Breast epithelium (tissue), 3 donors: ENCODE measurements at regions not wholly inside any gene's neighbourhood (a gene's known extent, or its start where the extent isn't known, plus 50 kb on each side); places are given as distances from the start of the nearest gene placed in this dataset.

ENCODE experiments used
- CTCF ChIP-seq, 3 donors: fragments of 450-650 bp; IDR thresholded peaks; one replicate each; pipeline ENCODE4 v1.5.1; 2016 to 2017; ENCODE audit warnings: antibody characterized with exemption in 3 of 3, mild to moderate bottlenecking in 3 of 3, moderate library complexity in 3 of 3
- POLR2A ChIP-seq: fragments of 450-650 bp; IDR thresholded peaks from one replicate; pipeline ENCODE4 v1.6.1; 2016; ENCODE audit warnings: antibody characterized with exemption, mild to moderate bottlenecking, moderate library complexity
- POLR2AphosphoS5 ChIP-seq, 3 donors: sonication (generic); formaldehyde crosslinking; IDR thresholded peaks; one replicate each; pipeline ENCODE4 v1.6.1; 2017; ENCODE audit warnings: antibody characterized with exemption in 3 of 3

- TF ChIP-seq CTCF (IDR thresholded peaks at IDR 0.05) (no peak), POLR2AphosphoS5 (IDR thresholded peaks at IDR 0.05) (no peak), POLR2A (no peak)
Measured at GRCh38 chr5:173770637-173771036, 117.5 kb upstream of the CPEB4 start.
